Nephron (organoid): ENCODE measurements at regions not wholly inside any gene's neighbourhood (a gene's known extent, or its start where the extent isn't known, plus 50 kb on each side); places are given as distances from the start of the nearest gene placed in this dataset.

Experiments used
- H3K27ac Mint-ChIP-seq, 3 experiments: 2 replicates each; pipeline ENCODE4 v1.8.0; 2020; ENCODE audit warnings: mixed read lengths in 3 of 3, mild to moderate bottlenecking in 2 of 3, moderate library complexity in 1 of 3
- H3K27me3 Mint-ChIP-seq: 2 replicates; pipeline ENCODE4 v1.8.0; 2021; ENCODE audit warnings: low read depth, mild to moderate bottlenecking, moderate library complexity, mixed read lengths
- H3K36me3 Mint-ChIP-seq: 2 replicates; pipeline ENCODE4 v1.8.0; 2020; ENCODE audit warnings: low read depth, mixed read lengths
- H3K4me1 Mint-ChIP-seq: 2 replicates; pipeline ENCODE4 v1.8.0; 2020; ENCODE audit warnings: mixed read lengths
- H3K4me3 Mint-ChIP-seq, 3 experiments: 2 replicates each; pipeline ENCODE4 v1.8.0; 2020; ENCODE audit warnings: mild to moderate bottlenecking in 3 of 3, mixed read lengths in 3 of 3, moderate library complexity in 2 of 3
- H3K9me3 Mint-ChIP-seq: 2 replicates; pipeline ENCODE4 v1.8.0; 2020; ENCODE audit warnings: mixed read lengths
- CTCF ChIP-seq, 3 experiments: fragments of 200-600 bp; sonication (generic); IDR thresholded peaks; one replicate each; pipeline ENCODE4 v1.5.0; 2021; ENCODE audit warnings: antibody characterized with exemption in 3 of 3; ENCODE audit not compliant: unreplicated experiment in 3 of 3

DNA sequence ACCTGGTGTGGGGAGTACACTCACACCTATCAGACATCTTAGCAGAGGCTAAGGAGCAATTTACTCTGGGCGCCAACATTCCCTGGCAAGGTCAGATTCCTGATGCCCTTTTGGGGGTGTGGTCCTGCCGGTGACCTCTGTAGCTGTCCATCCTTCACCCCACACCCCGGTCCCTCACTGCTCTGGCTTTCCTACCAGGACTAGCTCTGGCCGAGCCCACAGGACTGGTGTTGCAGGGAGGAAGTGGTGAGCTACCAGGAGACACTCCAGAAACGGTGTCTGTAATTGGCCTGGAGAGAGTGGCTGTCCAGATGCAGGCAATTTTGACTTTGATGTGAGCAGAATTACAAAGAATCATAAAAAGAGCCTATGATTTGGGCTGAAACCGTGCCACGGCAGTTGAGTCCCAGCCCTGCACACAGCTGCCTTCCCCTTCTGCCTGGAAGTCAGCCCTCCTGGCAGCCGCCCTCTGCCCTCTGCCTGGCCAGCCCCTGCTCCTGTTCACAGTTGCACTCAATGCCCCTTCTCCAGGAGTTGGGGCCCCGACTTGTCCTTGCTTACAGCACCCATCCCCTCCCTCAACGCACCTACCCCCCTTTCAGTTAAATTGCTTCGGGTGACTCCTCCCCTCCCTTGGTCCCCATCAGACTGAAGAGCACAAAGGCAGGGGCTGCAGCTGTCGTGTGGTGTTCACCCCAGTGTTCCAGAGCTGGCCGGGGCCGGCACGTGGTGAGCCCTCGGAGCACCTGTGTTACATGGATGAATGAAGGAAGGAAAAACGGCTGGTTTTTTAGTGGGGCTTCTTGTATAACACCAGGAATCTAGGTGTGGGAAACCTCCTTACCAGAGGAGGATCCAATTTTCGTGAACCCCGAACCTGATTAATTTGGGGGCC is 80.2 kb upstream of the TPM1 start:
- Mint-ChIP-seq H3K9me3 (no peaks in the 10 kb centered on the region), H3K36me3 (no peaks in the 10 kb centered on the region), H3K27me3 (peaks cover 9% of the 10 kb centered on the region), H3K27ac (no peak overlapping the region), H3K4me3 (no peak overlapping the region), H3K4me1 (peaks cover 6% of the 10 kb centered on the region)
- no peak for TF ChIP-seq CTCF (IDR thresholded peaks at IDR 0.05; ENCODE audit: unreplicated experiment in 3 of 3)

DNA sequence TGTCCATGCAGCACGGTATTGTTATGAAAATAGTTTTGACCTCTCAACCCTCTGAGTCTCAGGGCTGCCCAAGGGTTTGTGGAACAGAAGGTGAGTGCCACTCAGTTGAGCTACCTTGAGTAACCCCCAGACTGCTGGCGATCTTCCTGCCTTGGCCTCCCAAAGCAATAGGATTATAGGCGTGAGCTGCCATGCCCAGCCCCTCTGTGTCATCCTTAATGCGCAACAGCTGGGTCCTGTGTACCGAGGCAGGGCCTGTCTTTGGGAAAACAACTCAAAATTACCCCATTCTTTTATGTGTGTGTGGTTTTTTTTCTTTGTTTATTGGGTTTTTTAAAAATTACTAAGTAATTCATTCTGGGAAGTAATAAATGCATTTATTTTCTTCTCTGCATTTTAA is 78.3 kb upstream of the TPM1 start:
- Mint-ChIP-seq H3K27me3 (peaks cover 3% of the 10 kb centered on the region), H3K4me3 (no peak overlapping the region), H3K36me3 (no peaks in the 10 kb centered on the region), H3K27ac (no peak overlapping the region), H3K4me1 (peaks cover 6% of the 10 kb centered on the region), H3K9me3 (no peaks in the 10 kb centered on the region)
- TF ChIP-seq CTCF (IDR thresholded peaks at IDR 0.05; ENCODE audit: unreplicated experiment in 3 of 3) = no peak

GRCh38 chr15:62966294-62967078 is 76.1 kb upstream of the TPM1 start:
- H3K27ac Mint-ChIP-seq = no peak overlapping the region
- H3K36me3 Mint-ChIP-seq = no peaks in the 10 kb centered on the region
- H3K4me1 Mint-ChIP-seq = peaks cover 6% of the 10 kb centered on the region
- H3K9me3 Mint-ChIP-seq = no peaks in the 10 kb centered on the region
- H3K4me3 Mint-ChIP-seq = no peak overlapping the region
- TF ChIP-seq CTCF (IDR thresholded peaks at IDR 0.05; ENCODE audit: unreplicated experiment in 3 of 3) = no peak
- H3K27me3 Mint-ChIP-seq = no peaks in the 10 kb centered on the region

GRCh38 chr15:62968699-62969098 is 73.8 kb upstream of the TPM1 start:
- Mint-ChIP-seq H3K4me3 (no peak overlapping the region), H3K27ac (no peak overlapping the region), H3K27me3 (no peaks in the 10 kb centered on the region), H3K36me3 (no peaks in the 10 kb centered on the region), H3K4me1 (peaks cover 6% of the 10 kb centered on the region), H3K9me3 (no peaks in the 10 kb centered on the region)
- no peak for TF ChIP-seq CTCF (IDR thresholded peaks at IDR 0.05; ENCODE audit: unreplicated experiment in 3 of 3)

GRCh38 chr15:62969442-62970089 is 73.0 kb upstream of the TPM1 start:
- H3K9me3 Mint-ChIP-seq = no peaks in the 10 kb centered on the region
- H3K4me1 Mint-ChIP-seq = peaks cover 6% of the 10 kb centered on the region
- no peak for TF ChIP-seq CTCF (IDR thresholded peaks at IDR 0.05; ENCODE audit: unreplicated experiment in 3 of 3)
- no peaks in the 10 kb centered on the region for H3K27me3 Mint-ChIP-seq
- no peak overlapping the region for H3K4me3 Mint-ChIP-seq
- no peaks in the 10 kb centered on the region for H3K36me3 Mint-ChIP-seq
- no peak overlapping the region for H3K27ac Mint-ChIP-seq
